Prostate gland (tissue), 2 donors: ENCODE measurements at regions not wholly inside any gene's neighbourhood (a gene's known extent, or its start where the extent isn't known, plus 50 kb on each side); places are given as distances from the start of the nearest gene placed in this dataset.

Source experiments
- POLR2A ChIP-seq: fragments of 450-650 bp; IDR thresholded peaks from one replicate; pipeline ENCODE4 v1.6.1; 2016; ENCODE audit warnings: antibody characterized with exemption, mild to moderate bottlenecking
- POLR2AphosphoS5 ChIP-seq: sonication (generic); formaldehyde crosslinking; IDR thresholded peaks from one replicate; pipeline ENCODE4 v1.6.1; 2017; ENCODE audit warnings: antibody characterized with exemption
- TF ChIP-seq, protein P1 (sequence below), 4 experiments: fragments of 200-600 bp in 2 of 4; fragments of 450-650 bp in 2 of 4; sonication (generic) in 2 of 4; IDR thresholded peaks; 1 replicate in 3 of 4; 2 replicates in 1 of 4; pipeline ENCODE4 v1.5.1; 2016 to 2019; ENCODE audit warnings: antibody characterized with exemption in 4 of 4, mild to moderate bottlenecking in 2 of 4, moderate library complexity in 2 of 4

DNA sequence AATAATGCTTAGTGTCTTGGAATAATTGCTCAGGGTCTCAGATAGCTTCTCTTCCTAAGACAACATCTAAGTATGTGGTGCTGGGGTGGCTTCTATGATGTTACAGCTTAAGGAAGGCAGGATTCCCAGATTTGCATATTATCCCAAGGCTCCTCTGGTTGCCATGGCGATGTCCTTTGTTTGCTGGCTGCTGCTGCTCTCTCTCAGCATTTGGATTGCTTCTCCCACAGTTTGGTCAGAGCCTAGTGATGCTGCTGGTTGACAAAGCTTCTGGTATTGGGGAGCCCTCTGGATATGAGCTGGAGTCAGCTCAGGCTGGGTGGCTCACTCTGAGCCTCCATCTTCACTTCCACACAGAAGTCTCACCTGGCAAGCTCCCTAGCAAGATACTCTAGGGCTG is 56.4 kb upstream of the FBXO33 start:
- TF ChIP-seq, protein P1, sequence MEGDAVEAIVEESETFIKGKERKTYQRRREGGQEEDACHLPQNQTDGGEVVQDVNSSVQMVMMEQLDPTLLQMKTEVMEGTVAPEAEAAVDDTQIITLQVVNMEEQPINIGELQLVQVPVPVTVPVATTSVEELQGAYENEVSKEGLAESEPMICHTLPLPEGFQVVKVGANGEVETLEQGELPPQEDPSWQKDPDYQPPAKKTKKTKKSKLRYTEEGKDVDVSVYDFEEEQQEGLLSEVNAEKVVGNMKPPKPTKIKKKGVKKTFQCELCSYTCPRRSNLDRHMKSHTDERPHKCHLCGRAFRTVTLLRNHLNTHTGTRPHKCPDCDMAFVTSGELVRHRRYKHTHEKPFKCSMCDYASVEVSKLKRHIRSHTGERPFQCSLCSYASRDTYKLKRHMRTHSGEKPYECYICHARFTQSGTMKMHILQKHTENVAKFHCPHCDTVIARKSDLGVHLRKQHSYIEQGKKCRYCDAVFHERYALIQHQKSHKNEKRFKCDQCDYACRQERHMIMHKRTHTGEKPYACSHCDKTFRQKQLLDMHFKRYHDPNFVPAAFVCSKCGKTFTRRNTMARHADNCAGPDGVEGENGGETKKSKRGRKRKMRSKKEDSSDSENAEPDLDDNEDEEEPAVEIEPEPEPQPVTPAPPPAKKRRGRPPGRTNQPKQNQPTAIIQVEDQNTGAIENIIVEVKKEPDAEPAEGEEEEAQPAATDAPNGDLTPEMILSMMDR (IDR thresholded peaks at IDR 0.05): no peak
- TF ChIP-seq POLR2A (no peak), POLR2AphosphoS5 (no peak)
